K562 (cell line): ENCODE measurements at regions not wholly inside any gene's neighbourhood (a gene's known extent, or its start where the extent isn't known, plus 50 kb on each side); places are given as distances from the start of the nearest gene placed in this dataset.

ENCODE experiments used
- ARID1B ChIP-seq: fragments of 450-650 bp; IDR thresholded peaks from 2 replicates; pipeline ENCODE4 v1.6.1; 2016; ENCODE audit warnings: antibody characterized with exemption, mild to moderate bottlenecking, inconsistent platforms
- BCOR ChIP-seq: fragments of 450-650 bp; IDR thresholded peaks from 2 replicates; pipeline ENCODE4 v1.6.1; 2016
- CXXC5 ChIP-seq: fragments of 250-450 bp; sonication (Bioruptor Pico); IDR thresholded peaks from 2 replicates; pipeline ENCODE4 v1.8.0; 2022; ENCODE audit warnings: inconsistent platforms, mild to moderate bottlenecking, moderate library complexity
- KLF16 ChIP-seq: IDR thresholded peaks from 2 replicates; pipeline ENCODE4 v1.6.1; 2016; ENCODE audit warnings: antibody characterized with exemption
- REST ChIP-seq, 2 experiments: fragments of 450-650 bp; formaldehyde crosslinking in 1 of 2; IDR thresholded peaks; 2 replicates each; pipeline versions ENCODE4 v1.4.0 to v1.6.1; 2014 to 2020; ENCODE audit warnings: mild to moderate bottlenecking in 2 of 2, borderline replicate concordance in 1 of 2, low read depth in 1 of 2
- SMARCA4 ChIP-seq: fragments of 450-650 bp; IDR thresholded peaks from 2 replicates; pipeline ENCODE4 v1.6.1; 2016
- ZBTB43 ChIP-seq: sonication (generic); formaldehyde crosslinking; IDR thresholded peaks from 2 replicates; pipeline ENCODE4 v1.8.0; 2023; ENCODE audit warnings: mild to moderate bottlenecking, missing genetic modification reagents
- ZNF232 ChIP-seq: sonication (generic); formaldehyde crosslinking; IDR thresholded peaks from 2 replicates; pipeline ENCODE4 v1.8.0; 2022; ENCODE audit warnings: mild to moderate bottlenecking, missing genetic modification reagents
- ZNF253 ChIP-seq: fragments of 250-450 bp; sonication (Bioruptor Pico); conservative IDR thresholded peaks from 2 replicates; pipeline ENCODE4 v1.6.1; 2021; ENCODE audit warnings: mild to moderate bottlenecking
- ZNF431 ChIP-seq: sonication (generic); formaldehyde crosslinking; IDR thresholded peaks from 2 replicates; pipeline ENCODE4 v1.8.0; 2022; ENCODE audit warnings: mild to moderate bottlenecking, missing genetic modification reagents
- TF ChIP-seq, protein P1 (sequence below): sonication (generic); formaldehyde crosslinking; IDR thresholded peaks from 2 replicates; pipeline ENCODE4 v1.8.0; 2022; ENCODE audit warnings: mild to moderate bottlenecking, missing genetic modification reagents

GRCh38 chr15:56815247-56815646 is 81.9 kb upstream of the ZNF280D start (continued):
- peak; percentile 95 for TF ChIP-seq REST (IDR thresholded peaks at IDR 0.05; ENCODE audit: borderline replicate concordance)
- no peak for TF ChIP-seq REST (CRISPR knock-in tag; IDR thresholded peaks at IDR 0.05; ENCODE audit: low read depth)
- no peak for TF ChIP-seq ZBTB43 (CRISPR knock-in tag)
- peak; percentile 79 for TF ChIP-seq SMARCA4
- peak; percentile 46; the same call in 1 of the 2 replicates for TF ChIP-seq BCOR
- no peak for TF ChIP-seq KLF16
- TF ChIP-seq, protein P1, sequence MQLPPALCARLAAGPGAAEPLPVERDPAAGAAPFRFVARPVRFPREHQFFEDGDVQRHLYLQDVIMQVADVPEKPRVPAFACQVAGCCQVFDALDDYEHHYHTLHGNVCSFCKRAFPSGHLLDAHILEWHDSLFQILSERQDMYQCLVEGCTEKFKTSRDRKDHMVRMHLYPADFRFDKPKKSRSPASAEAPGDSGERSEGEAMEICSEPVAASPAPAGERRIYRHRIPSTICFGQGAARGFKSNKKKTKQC (CRISPR knock-in tag) = no peak
- TF ChIP-seq ZNF253 (CRISPR knock-in tag) = no peak
- TF ChIP-seq ZNF232 (CRISPR knock-in tag) = no peak
- peak; percentile 21; the same call in 1 of the 2 replicates for TF ChIP-seq CXXC5 (CRISPR knock-in tag)
- no peak for TF ChIP-seq ZNF431
- TF ChIP-seq ARID1B = peak; percentile 71
